Cardiac muscle cell (in vitro differentiated cells and primary cell): ENCODE measurements at regions not wholly inside any gene's neighbourhood (a gene's known extent, or its start where the extent isn't known, plus 50 kb on each side); places are given as distances from the start of the nearest gene placed in this dataset.

Experiments
- DNase-seq, 2 donors: peaks; one replicate each; pipeline versions ENCODE4 v3.0.0 to v3.0.0-alpha.2; 2010 to 2017; ENCODE audit warnings: low read depth in 1 of 2, low spot score in 1 of 2
- H3K27ac ChIP-seq: fragments of 200-600 bp; sonication (generic); 2 replicates; pipeline ENCODE4 v1.5.1; 2016
- H3K27me3 ChIP-seq: fragments of 200-600 bp; sonication (generic); 2 replicates; pipeline ENCODE4 v1.6.0; 2016; ENCODE audit warnings: control low read depth
- H3K36me3 ChIP-seq: fragments of 200-600 bp; sonication (generic); 2 replicates; pipeline ENCODE4 v1.5.1; 2016; ENCODE audit warnings: control low read depth
- H3K4me1 ChIP-seq: fragments of 200-600 bp; sonication (generic); 2 replicates; pipeline ENCODE4 v1.8.1; 2017; ENCODE audit warnings: low read depth, mild to moderate bottlenecking, mixed run types
- H3K4me3 ChIP-seq: fragments of 200-600 bp; sonication (generic); 2 replicates; pipeline ENCODE4 v1.5.1; 2016; ENCODE audit warnings: mild to moderate bottlenecking
- H3K9me3 ChIP-seq: fragments of 200-600 bp; sonication (generic); 2 replicates; pipeline ENCODE4 v1.5.1; 2017; ENCODE audit warnings: low read depth, mild to moderate bottlenecking, control low read depth
- TF ChIP-seq, protein P1 (sequence below): IDR thresholded peaks from 2 replicates; pipeline ENCODE4 v1.5.1; 2012; ENCODE audit warnings: low read depth, mild to moderate bottlenecking, low read length

DNA sequence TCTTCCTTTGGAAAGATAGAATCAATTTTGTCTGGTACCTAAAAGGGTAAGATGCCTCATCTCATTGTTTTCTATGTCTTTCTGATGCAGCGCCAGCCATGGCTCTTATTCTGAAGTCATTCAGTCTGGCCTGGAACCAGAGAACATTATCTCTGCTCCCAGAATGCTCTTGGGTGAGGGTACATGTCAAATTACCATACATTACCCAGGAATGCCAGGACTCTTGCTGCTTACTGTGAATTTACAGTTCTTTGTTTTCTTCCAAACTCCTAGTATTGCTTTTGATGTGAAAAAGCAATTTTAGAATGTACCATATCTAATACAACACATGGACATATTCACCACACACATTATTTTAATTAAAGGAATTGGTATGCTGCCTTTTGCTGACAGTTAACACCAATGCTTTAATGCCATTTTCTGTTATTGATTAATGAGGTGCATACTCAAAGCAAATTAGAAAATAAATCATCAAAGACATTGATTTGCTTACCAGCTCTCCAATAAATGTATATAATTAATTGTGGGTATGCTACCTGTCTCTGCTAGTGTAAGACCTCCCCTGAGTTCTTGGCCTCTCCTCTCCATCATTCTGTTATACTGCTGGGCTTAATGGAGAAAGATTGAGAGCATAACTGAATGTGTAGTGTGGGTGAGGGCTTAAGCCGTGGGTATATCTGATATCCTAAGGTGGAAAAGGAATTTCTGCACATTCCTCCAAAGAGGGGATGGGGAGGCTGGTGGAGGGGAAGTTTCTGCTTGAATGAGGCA lies 337.7 kb downstream of the C12orf75 start:
- DNase-seq = no peak
- Histone ChIP-seq H3K9me3 (no peaks in the 10 kb centered on the region), H3K27me3 (no peaks in the 10 kb centered on the region), H3K36me3 (no peaks in the 10 kb centered on the region), H3K4me3 (no peak overlapping the region), H3K27ac (no peak overlapping the region), H3K4me1 (no peaks in the 10 kb centered on the region)
- TF ChIP-seq, protein P1, sequence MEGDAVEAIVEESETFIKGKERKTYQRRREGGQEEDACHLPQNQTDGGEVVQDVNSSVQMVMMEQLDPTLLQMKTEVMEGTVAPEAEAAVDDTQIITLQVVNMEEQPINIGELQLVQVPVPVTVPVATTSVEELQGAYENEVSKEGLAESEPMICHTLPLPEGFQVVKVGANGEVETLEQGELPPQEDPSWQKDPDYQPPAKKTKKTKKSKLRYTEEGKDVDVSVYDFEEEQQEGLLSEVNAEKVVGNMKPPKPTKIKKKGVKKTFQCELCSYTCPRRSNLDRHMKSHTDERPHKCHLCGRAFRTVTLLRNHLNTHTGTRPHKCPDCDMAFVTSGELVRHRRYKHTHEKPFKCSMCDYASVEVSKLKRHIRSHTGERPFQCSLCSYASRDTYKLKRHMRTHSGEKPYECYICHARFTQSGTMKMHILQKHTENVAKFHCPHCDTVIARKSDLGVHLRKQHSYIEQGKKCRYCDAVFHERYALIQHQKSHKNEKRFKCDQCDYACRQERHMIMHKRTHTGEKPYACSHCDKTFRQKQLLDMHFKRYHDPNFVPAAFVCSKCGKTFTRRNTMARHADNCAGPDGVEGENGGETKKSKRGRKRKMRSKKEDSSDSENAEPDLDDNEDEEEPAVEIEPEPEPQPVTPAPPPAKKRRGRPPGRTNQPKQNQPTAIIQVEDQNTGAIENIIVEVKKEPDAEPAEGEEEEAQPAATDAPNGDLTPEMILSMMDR = no peak

DNA sequence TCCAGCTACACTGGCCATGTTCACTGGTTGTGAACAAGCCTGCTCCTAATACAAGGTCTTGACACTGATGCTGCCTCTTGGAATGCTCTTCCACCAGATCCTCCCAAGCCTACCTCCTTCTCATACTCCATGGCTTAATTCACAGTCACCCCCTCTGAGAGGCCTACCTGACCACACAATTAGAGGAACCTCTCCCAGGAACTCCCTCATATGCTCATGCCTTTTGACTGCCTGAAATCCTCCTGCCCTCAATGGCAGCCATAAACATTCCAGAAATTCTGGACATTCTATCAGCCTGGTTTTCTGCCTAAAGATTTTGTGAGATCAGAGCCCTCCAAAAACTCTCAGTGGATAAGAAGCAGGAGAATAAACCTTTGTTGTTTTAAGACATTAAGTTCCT lies 340.2 kb downstream of the C12orf75 start:
- Histone ChIP-seq H3K27me3 (no peaks in the 10 kb centered on the region), H3K27ac (no peak overlapping the region), H3K36me3 (no peaks in the 10 kb centered on the region), H3K4me3 (no peak overlapping the region), H3K4me1 (no peaks in the 10 kb centered on the region), H3K9me3 (no peaks in the 10 kb centered on the region)
- peak in 1 of 2 donors; percentile 11 for DNase-seq
- TF ChIP-seq, protein P1 = no peak

DNA sequence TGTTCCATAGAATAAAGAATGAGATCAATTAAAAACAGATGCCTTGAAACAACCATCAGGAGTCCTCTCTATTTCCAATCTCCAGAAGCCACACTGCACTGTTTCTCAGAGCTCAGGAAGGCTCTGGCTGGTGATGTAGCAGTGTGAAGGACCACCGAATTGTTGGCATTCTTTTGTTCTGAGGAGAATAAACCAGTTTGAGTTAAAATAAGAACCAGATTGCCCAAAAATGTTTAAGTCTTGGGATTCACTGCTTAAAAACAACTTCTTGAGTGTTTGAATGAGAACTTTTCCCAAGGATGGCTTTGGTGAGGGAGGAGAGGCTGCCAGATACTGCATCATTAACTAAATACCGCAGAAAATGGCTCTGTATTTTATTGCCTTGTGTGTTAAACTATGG lies 341.2 kb downstream of the C12orf75 start:
- TF ChIP-seq, protein P1 = no peak
- Histone ChIP-seq H3K4me3 (no peak overlapping the region), H3K4me1 (no peaks in the 10 kb centered on the region), H3K27ac (no peak overlapping the region), H3K36me3 (no peaks in the 10 kb centered on the region), H3K9me3 (no peaks in the 10 kb centered on the region), H3K27me3 (no peaks in the 10 kb centered on the region)
- DNase-seq = no peak

DNA sequence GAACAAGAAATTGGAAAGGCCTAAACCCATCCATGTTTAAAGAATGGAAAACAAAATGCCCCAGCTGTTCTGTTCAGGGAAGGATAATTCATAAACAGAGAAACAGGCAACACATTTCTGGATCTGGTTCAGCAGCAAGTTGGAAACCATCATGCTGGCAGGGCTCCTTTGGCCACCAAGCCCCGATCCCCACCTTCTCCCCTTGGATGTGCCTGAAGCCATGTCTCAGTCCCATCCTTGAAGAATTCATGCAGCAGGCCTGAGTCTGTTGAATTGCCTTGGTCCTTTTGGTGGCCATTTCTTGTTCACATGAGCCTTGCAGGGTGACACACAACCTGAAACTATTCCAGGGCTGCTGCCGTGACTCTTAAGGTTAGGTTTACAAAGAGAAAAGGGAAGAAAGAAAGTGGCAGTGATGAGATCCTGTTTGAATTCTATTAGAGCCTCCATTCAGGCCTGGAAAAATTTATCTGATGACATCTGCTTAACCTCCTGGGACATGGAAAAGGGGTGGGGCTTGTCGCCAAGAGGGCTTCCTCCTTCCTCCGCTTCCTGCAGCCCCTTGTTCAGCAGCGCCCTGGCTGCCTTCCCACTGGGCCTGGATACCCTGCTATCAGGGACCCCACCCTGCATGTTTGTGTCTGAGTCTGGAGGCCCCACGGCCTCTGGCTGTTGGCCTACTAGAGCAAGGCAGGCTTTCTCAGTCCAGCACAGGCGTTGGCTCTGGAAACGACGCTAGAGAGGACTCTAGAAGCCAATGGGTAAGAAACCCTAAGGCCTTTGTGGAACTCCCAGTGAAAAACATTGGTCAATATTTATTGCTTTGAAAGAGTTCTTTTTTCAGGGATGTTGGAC lies 341.9 kb downstream of the C12orf75 start:
- Histone ChIP-seq H3K27ac (no peak overlapping the region), H3K4me1 (no peaks in the 10 kb centered on the region)

DNA sequence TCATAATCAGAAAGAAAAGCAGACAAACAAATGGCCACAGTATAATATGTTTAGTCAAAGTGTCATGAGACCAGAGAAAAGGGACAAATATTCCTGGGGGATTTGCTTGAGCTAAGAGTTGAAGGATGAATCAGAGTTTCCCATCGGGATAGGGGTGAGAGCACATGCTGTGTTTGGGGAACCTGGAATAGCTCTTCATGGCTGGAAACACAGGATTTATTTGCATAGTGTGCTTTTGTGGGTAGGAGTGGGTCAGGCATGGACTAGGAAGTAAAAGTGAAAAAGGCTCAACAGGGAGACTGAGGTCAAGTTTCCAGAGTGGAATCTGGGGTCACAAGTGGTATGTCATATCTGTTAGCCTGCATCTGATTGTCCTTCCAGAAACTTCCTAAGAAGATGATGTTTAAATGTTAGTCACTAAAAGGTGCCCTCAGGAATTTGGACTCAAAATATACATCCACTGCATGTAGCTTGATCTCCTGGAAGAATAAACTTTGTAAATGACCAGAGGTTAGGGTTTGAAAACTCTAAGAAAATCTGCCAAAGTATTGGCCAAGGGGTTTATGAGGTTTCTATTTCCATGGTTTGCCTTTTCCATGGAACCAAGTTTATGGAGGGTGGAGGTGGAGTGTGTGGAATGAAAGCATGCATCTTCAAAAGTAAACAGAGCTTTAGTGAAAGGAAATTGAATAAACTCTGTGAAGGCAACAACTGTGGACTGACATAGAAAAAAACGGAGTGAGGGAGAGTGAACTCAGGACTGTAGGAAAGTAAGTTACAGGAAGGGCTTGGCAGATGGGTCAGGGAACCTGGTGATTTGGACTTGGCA lies 344.6 kb downstream of the C12orf75 start:
- no peak for DNase-seq
- Histone ChIP-seq H3K4me3 (no peak overlapping the region), H3K4me1 (no peaks in the 10 kb centered on the region), H3K27ac (no peak overlapping the region), H3K36me3 (no peaks in the 10 kb centered on the region), H3K9me3 (no peaks in the 10 kb centered on the region), H3K27me3 (no peaks in the 10 kb centered on the region)
- TF ChIP-seq, protein P1 = no peak

More for the DNA sequence above, 341.9 kb downstream of the C12orf75 start:
- H3K4me3 ChIP-seq = no peak overlapping the region
- TF ChIP-seq, protein P1 = no peak
- H3K36me3 ChIP-seq = no peaks in the 10 kb centered on the region
- H3K27me3 ChIP-seq = no peaks in the 10 kb centered on the region
- DNase-seq = peak; percentile 3 to 10
- H3K9me3 ChIP-seq = no peaks in the 10 kb centered on the region
